ENCODE measurements at regions not wholly inside any gene's neighbourhood (a gene's known extent, or its start where the extent isn't known, plus 50 kb on each side); places are given as distances from the start of the nearest gene placed in this dataset.
A peak's percentile ranks its signal among the peaks of the same experiment; 100 is the strongest.

GRCh38 chrX:39802908-39803307, 294.9 kb downstream of the BCOR start:
- no peak for DNase-seq (ENCODE audit: low read depth in 3 of 3)

DNA sequence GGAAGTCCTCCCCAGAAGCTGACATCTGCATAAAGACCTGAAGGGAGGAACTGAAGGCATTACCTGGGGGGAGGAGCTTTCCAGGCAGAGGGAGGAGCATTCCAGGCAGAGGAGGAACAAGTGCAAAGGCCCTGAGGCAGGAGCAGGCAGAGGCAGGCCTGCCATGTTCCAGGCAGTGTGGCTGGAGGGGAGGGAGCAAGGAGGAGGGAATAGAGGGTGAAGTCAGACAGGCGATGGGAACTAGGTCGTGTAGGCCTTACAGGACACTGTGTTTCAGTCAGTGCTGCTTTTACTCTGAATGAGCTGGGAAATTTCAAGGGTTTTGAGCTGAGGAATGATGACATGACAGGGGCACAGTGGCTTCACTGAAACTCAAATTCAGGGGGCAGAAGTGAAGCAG, 292.7 kb downstream of the BCOR start:
- no peak for DNase-seq (ENCODE audit: low read depth in 3 of 3)

- DNase-seq (ENCODE audit: low read depth in 3 of 3): no peak
Measured at GRCh38 chrX:39805825-39806224, 291.9 kb downstream of the BCOR start.

- DNase-seq (ENCODE audit: low read depth in 3 of 3): no peak
Measured at GRCh38 chrX:39808471-39808917, 289.3 kb downstream of the BCOR start.

DNA sequence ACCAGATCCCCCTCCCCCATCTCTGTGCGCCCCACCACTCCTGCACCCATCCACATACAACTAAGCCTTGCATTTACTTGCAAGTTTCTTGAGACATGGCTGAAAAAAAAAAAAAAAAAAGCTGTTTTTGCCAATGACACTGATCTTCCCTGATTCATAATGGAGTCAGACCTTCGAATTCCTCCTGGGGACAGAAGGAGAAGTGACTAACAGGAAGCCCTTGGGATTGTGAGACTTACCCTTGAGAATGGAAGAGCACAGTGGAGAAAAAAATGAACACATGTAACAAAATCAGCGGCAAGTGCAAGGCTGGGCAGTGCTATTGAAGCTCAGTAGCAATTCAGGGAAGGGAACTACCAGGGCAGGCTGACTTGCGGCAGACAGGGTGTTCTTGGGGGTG, 288.4 kb downstream of the BCOR start:
- no peak for DNase-seq (ENCODE audit: low read depth in 3 of 3)

DNA sequence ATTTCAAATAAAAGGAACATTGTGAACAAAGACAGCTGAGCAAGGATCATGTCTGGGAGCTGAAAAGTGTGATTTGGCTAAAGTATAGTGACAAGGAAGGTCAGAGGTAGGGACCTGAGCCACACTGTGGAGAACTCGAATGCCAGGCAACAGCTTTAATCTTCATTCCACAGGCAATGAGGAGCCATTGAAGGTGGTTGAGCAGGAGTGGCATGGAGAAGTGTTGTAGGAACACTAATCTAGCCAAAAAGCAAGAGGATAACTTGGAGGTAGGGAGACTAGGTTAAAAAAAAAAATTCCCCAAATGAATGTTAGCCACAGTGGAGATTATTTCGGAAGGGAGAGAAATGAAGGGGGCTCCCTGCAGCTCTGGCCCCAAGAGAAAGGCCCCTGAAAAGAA, 286.9 kb downstream of the BCOR start:
- DNase-seq (ENCODE audit: low read depth in 3 of 3): no peak

- DNase-seq (ENCODE audit: low read depth in 3 of 3): no peak
Measured at GRCh38 chrX:39811376-39811775, 286.4 kb downstream of the BCOR start.

DNA sequence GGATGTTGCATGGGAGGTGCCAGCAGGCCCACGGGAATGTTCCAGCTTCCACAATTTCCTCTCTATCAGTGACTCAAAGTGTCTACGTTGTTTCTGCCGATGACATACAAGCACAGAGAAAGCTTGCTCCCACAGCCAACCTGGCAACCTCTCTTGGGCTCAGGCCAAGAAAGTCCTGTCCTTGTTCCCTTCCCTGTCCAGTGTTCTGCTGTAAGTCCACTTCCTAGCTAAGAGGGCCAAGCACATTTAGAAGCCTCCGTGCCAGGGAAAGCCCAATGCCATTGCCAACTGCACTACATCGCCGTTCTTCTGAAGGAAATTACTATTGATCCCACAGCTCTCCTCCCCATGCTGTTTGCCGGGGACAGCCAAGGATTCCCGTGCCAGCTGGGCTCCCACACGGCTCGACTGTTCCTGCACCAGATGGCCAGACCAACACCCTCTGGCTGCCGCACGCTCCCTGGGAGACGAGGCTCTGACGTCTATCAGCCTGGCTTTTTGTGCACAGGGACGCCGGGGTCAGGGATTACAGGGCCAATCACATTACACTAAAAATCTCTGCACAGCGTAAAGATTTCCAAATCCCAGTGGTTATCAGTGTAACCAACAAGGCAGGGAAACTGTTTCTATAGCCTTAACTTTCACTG, 284.0 kb downstream of the BCOR start:
- no peak for DNase-seq (ENCODE audit: low read depth in 3 of 3)

- no peak for DNase-seq (ENCODE audit: low read depth in 3 of 3)
Measured at GRCh38 chrX:39814391-39814790, 283.4 kb downstream of the BCOR start.

- DNase-seq (ENCODE audit: low read depth in 3 of 3): peak in 1 of 3 donors; percentile 17
Measured at GRCh38 chrX:39815631-39816030, 282.1 kb downstream of the BCOR start.

DNA sequence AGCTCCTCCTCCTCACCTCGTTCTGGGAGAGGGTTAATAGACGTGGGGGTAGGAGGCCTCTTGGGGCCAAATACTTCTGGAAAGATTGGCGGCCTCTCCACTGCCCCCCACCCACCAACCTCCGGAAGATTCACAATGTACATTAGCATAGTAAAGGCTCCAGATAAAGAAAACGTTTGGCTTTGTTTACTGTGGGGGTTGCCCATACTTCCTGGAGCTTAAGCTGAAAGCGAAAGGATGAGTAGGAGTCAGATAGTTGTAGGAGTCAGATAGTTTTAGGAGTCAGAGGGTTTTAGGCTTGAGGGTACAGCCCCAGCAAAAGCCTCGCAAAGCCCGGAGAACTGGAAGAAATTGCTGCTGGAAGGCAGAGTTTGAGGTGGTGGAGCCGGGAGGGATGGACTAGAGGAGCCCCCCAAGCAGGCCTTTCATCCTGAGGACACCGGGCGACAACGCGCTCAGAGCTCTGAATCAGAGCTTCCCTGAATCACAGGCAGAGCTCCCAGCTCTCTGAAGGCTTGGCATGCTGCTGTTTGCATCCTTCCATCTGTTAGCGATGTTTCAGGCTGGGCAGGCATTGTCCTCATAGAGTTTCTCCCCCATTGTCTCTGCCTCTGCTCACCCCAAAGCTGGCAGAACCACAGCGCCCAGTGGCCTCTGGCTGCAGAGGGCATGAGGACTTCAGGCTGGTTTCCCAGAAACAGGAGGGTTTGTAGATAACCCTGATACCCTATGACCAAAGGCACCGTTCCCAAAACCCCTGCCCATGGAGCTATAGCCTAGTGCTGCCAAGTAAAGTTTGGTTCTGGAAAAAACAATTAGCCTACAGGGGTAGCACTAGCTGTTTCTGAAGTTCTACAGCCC, 280.7 kb downstream of the BCOR start:
- DNase-seq (ENCODE audit: low read depth in 3 of 3): no peak

DNA sequence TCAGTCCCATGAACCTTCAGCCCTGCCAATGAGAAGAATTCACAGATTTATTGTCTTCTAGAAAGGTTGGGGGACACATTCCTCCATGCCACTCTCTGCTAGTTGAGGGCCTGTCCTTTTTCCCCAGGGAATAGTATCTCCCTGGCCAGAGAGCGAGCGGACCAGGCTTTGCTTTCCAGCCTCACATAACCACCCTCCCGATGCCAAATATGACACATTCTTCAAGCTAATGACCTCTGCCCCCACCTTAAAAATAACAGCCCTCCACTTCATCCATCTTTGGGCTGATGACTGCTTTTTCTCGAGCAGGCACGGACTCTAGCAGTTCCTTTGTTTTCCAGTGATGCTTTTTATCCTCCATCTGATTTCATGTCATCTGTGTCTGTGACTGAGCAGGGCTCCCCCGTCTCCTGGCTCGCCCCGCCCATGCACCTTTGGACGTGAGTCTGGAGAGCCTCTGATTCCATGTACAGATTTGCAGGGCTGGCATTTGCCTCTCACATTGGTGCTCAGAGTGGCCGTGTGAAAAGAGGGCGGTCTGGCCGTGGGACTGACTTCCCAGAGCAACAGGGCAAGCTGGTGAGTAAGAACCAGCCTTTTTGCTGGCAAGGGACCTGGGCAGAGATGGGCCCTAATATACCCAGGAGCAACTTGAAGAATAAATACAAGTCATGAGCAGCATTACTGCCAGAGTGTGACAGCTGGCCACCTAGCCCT, 279.8 kb downstream of the BCOR start:
- DNase-seq (ENCODE audit: low read depth in 3 of 3): no peak

- no peak for DNase-seq (ENCODE audit: low read depth in 3 of 3)
Measured at GRCh38 chrX:39818750-39819149, 279.0 kb downstream of the BCOR start.

GRCh38 chrX:39819921-39820849, 277.6 kb downstream of the BCOR start:
- DNase-seq (ENCODE audit: low read depth in 3 of 3): no peak

DNA sequence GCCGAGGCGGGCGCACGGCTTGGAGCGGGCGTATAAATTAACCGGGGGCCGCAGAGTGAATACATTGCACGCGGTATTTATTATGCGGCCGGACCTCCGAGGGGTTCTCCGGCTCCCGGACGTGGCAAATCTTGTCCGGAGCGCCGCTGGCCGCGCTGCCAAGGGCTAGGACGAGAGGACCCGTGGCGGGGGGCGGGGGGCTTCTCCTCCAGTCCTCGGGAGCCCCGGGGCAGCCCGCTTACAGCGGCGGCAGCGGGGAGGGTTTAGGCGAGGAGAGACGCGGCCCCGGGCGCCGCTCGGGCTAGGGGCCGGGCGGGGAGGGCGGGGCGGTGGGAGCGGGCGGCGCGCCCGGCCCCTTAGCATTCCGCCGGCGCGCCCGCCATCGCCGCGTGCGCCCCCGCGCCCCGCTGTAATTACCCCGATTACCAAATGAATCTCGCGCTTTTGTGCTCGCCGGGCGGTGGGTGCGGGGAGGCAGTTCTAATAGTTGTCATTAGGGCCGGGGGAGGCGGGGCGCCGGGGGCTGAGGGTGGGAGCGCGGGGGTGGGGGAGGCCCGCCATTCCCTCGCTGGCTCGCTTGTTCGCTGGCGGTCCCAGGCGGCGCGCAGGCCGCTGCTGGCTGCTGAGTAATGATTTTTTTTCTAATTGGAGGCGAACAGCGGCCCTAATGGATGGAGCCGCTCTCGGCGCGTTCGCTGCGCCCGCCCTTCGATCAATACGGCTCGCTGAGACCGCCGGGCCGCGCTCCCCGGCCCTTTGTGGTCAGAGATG, 276.6 kb downstream of the BCOR start:
- DNase-seq (ENCODE audit: low read depth in 3 of 3): no peak

- DNase-seq (ENCODE audit: low read depth in 3 of 3): no peak
Measured at GRCh38 chrX:39821709-39822095, 276.1 kb downstream of the BCOR start.

- no peak for DNase-seq (ENCODE audit: low read depth in 3 of 3)
Measured at GRCh38 chrX:39822133-39822748, 275.5 kb downstream of the BCOR start.

- no peak for DNase-seq (ENCODE audit: low read depth in 3 of 3)
Measured at GRCh38 chrX:39823424-39823823, 274.3 kb downstream of the BCOR start.

DNA sequence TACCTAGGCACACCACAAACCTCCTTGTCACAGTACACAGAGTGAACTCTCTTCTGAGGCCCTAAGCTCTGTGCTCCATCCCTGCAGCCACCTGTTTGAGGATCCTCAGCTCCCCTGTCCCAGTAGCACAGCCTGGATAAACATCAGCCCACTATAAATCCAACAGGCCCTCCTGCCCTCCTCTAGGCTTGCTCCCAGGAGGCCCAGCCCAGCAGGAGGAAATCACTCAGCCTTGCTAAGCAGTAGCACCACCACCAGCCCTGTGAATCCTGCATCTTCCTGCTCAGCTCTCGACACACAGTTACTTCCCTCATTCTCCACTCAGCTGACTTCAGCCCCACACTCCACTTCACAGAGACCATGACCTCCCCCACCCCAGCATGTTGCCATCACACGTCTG, 273.9 kb downstream of the BCOR start:
- DNase-seq (ENCODE audit: low read depth in 3 of 3): no peak

- no peak for DNase-seq (ENCODE audit: low read depth in 3 of 3)
Measured at GRCh38 chrX:39826813-39827543, 270.8 kb downstream of the BCOR start.
